Suppressor macrophage (primary cell): ENCODE measurements at regions not wholly inside any gene's neighbourhood (a gene's known extent, or its start where the extent isn't known, plus 50 kb on each side); places are given as distances from the start of the nearest gene placed in this dataset.
"Not testable (repeated sequence)": the region's sequence is repeated elsewhere in the genome, so short reads cannot be mapped to it uniquely, and the experiment has no call there.

Experiments used
- DNase-seq, 4 experiments: peaks; one replicate each; pipeline ENCODE4 v3.0.0-alpha.2; 2020 to 2022

- no peak for DNase-seq
These were observed 299.7 kb upstream of the SEMA3C start for GRCh38 chr7:81218480-81219106.

- no peak for DNase-seq
These were observed 294.5 kb upstream of the SEMA3C start for GRCh38 chr7:81213394-81213793.

GRCh38 chr7:81211934-81212320 is 293.1 kb upstream of the SEMA3C start:
- DNase-seq = no peak

- DNase-seq = peak in 1 of 4 experiments; percentile 2
These were observed 292.5 kb upstream of the SEMA3C start for GRCh38 chr7:81211204-81211933.

GRCh38 chr7:81210137-81211064 is 291.6 kb upstream of the SEMA3C start:
- DNase-seq = no peak

GRCh38 chr7:81209059-81209458 is 290.2 kb upstream of the SEMA3C start:
- DNase-seq = no peak

- DNase-seq = no peak
These were observed 288.9 kb upstream of the SEMA3C start for GRCh38 chr7:81207801-81208200.

- no peak for DNase-seq
These were observed 288.0 kb upstream of the SEMA3C start for GRCh38 chr7:81206667-81207360.

- no peak for DNase-seq
These were observed 287.4 kb upstream of the SEMA3C start for GRCh38 chr7:81206217-81206616.

- DNase-seq = no peak
These were observed 282.3 kb upstream of the SEMA3C start for GRCh38 chr7:81201188-81201587.

- DNase-seq = no peak
These were observed 279.9 kb upstream of the SEMA3C start for GRCh38 chr7:81198766-81199165.

GRCh38 chr7:81197266-81197665 is 278.4 kb upstream of the SEMA3C start:
- no peak for DNase-seq

GRCh38 chr7:81195033-81195432 is 276.2 kb upstream of the SEMA3C start:
- peak in 3 of 4 experiments; percentile 15 to 21 (median 18) for DNase-seq

- DNase-seq = no peak
These were observed 272.3 kb upstream of the SEMA3C start for GRCh38 chr7:81190997-81191768.

GRCh38 chr7:81187753-81188152 is 268.9 kb upstream of the SEMA3C start:
- DNase-seq = no peak

- DNase-seq = no peak
These were observed 267.8 kb upstream of the SEMA3C start for GRCh38 chr7:81186691-81187090.

- DNase-seq = no peak
These were observed 266.2 kb upstream of the SEMA3C start for GRCh38 chr7:81185072-81185471.

GRCh38 chr7:81183326-81183725 is 264.5 kb upstream of the SEMA3C start:
- no peak for DNase-seq

GRCh38 chr7:81182056-81182455 is 263.2 kb upstream of the SEMA3C start:
- not testable (repeated sequence) for DNase-seq

GRCh38 chr7:81181066-81181465 is 262.2 kb upstream of the SEMA3C start:
- DNase-seq = no peak

- DNase-seq = no peak
These were observed 261.7 kb upstream of the SEMA3C start for GRCh38 chr7:81180573-81180972.
